ENCODE measurements at regions not wholly inside any gene's neighbourhood (a gene's known extent, or its start where the extent isn't known, plus 50 kb on each side); places are given as distances from the start of the nearest gene placed in this dataset.

GRCh38 chr1:2930913-2931723 lies 90.1 kb upstream of the ACTRT2 start:
- TF ChIP-seq EZH2 (IDR thresholded peaks at IDR 0.05) = no peak
- TF ChIP-seq POLR2AphosphoS5 (IDR thresholded peaks at IDR 0.05; ENCODE audit: borderline replicate concordance, low read depth, low read length) = no peak
